Mesendoderm (in vitro differentiated cells): ENCODE measurements at regions not wholly inside any gene's neighbourhood (a gene's known extent, or its start where the extent isn't known, plus 50 kb on each side); places are given as distances from the start of the nearest gene placed in this dataset.
A peak's percentile ranks its signal among the peaks of the same experiment; 100 is the strongest.

Source experiments
- DNase-seq: peaks from one replicate; pipeline ENCODE4 v3.0.0; 2013
- H2AK5ac ChIP-seq: 2 replicates; pipeline ENCODE4 v1.6.1; 2013; ENCODE audit warnings: low read length, inconsistent platforms
- H2BK120ac ChIP-seq: 2 replicates; pipeline ENCODE4 v1.6.1; 2013; ENCODE audit warnings: low read depth, mild to moderate bottlenecking, low read length, moderate library complexity, mixed read lengths
- H2BK15ac ChIP-seq: replicated peaks from 2 replicates; pipeline ENCODE4 v1.6.1; 2013; ENCODE audit warnings: low read depth, mild to moderate bottlenecking, moderate library complexity
- H2BK5ac ChIP-seq: 2 replicates; pipeline ENCODE4 v1.6.1; 2013; ENCODE audit warnings: low read length, inconsistent platforms
- H3K18ac ChIP-seq: 2 replicates; pipeline ENCODE4 v1.6.1; 2013; ENCODE audit warnings: mild to moderate bottlenecking, low read length, mixed read lengths
- H3K23ac ChIP-seq: one replicate; pipeline ENCODE4 v1.6.1; 2013; ENCODE audit warnings: low read length
- H3K27ac ChIP-seq: 2 replicates; pipeline ENCODE4 v1.5.1; 2013; ENCODE audit warnings: low read depth, mild to moderate bottlenecking, inconsistent platforms, low read length, moderate library complexity
- H3K27me3 ChIP-seq: 2 replicates; pipeline ENCODE4 v1.6.1; 2013; ENCODE audit warnings: low read length, control low read depth, mild to moderate bottlenecking, inconsistent platforms; ENCODE audit not compliant: insufficient read depth, poor library complexity
- H3K36me3 ChIP-seq: 2 replicates; pipeline ENCODE4 v1.6.1; 2013; ENCODE audit warnings: low read length, inconsistent platforms; ENCODE audit not compliant: control insufficient read depth, insufficient read depth
- H3K4ac ChIP-seq: one replicate; pipeline ENCODE4 v1.6.1; 2013; ENCODE audit warnings: low read depth, mild to moderate bottlenecking, low read length, moderate library complexity
- H3K4me1 ChIP-seq: 2 replicates; pipeline ENCODE4 v1.6.1; 2013; ENCODE audit warnings: low read depth, low read length, inconsistent platforms; ENCODE audit not compliant: control insufficient read depth
- H3K4me2 ChIP-seq: 2 replicates; pipeline ENCODE4 v1.6.1; 2013; ENCODE audit warnings: low read length
- H3K4me3 ChIP-seq: 2 replicates; pipeline ENCODE4 v1.5.1; 2013; ENCODE audit warnings: mild to moderate bottlenecking, low read length
- H3K56ac ChIP-seq: one replicate; pipeline ENCODE4 v1.6.1; 2013; ENCODE audit warnings: low read length
- H3K79me1 ChIP-seq: 2 replicates; pipeline ENCODE4 v1.6.1; 2013; ENCODE audit warnings: low read length, inconsistent platforms
- H3K79me2 ChIP-seq: 2 replicates; pipeline ENCODE4 v1.6.1; 2013; ENCODE audit warnings: mild to moderate bottlenecking, low read length; ENCODE audit not compliant: control insufficient read depth, insufficient read depth
- H3K9ac ChIP-seq: 2 replicates; pipeline ENCODE4 v1.6.1; 2013; ENCODE audit warnings: low read length, inconsistent platforms
- H4K5ac ChIP-seq: one replicate; pipeline ENCODE4 v1.6.1; 2013; ENCODE audit warnings: low read length
- H4K8ac ChIP-seq: one replicate; pipeline ENCODE4 v1.6.1; 2013; ENCODE audit warnings: low read depth, mild to moderate bottlenecking, control low read depth, low read length, moderate library complexity
- WGBS: extraction: QIAGEN DNeasy Blood & Tissue Kit; methylation state at CpG from one replicate; pipeline ENCODE4 v1.1.7; 2013; ENCODE audit warnings: low lambda C conversion rate, missing lambda C conversion rate; ENCODE audit not compliant: insufficient coverage; ENCODE audit errors: extremely low coverage; 5-methylcytosine and 5-hydroxymethylcytosine counted together

- no peak overlapping the region for H4K8ac ChIP-seq
- H3K27me3 ChIP-seq, result no peaks in the 10 kb centered on the region
- no peak overlapping the region for H2BK15ac ChIP-seq
- H3K4me3 ChIP-seq, result no peak overlapping the region
- H3K18ac ChIP-seq, result no peak overlapping the region
- H4K5ac ChIP-seq, result no peak overlapping the region
- H3K4me1 ChIP-seq, result no peaks in the 10 kb centered on the region
- no peak overlapping the region for H2BK5ac ChIP-seq
- no peak overlapping the region for H3K9ac ChIP-seq
- H3K4me2 ChIP-seq, result no peak overlapping the region
- H2BK120ac ChIP-seq, result no peak overlapping the region
- no peaks in the 10 kb centered on the region for H3K79me1 ChIP-seq
- H2AK5ac ChIP-seq, result no peak overlapping the region
- no peak overlapping the region for H3K56ac ChIP-seq
- WGBS, result no CpG with 5 or more reads among the region's 3 CpGs
- no peak for DNase-seq
- H3K27ac ChIP-seq, result no peak overlapping the region
- no peak overlapping the region for H3K23ac ChIP-seq
- no peaks in the 10 kb centered on the region for H3K79me2 ChIP-seq
- no peak overlapping the region for H3K4ac ChIP-seq
- H3K36me3 ChIP-seq, result no peaks in the 10 kb centered on the region
Observed at GRCh38 chr9:28671000-28671399, 1097.7 kb upstream of the C9orf72 start.

- Histone ChIP-seq H4K5ac (no peak overlapping the region), H3K4me1 (no peaks in the 10 kb centered on the region), H3K36me3 (no peaks in the 10 kb centered on the region), H3K4me2 (no peak overlapping the region), H3K9ac (no peak overlapping the region), H3K4me3 (no peak overlapping the region), H3K4ac (no peak overlapping the region), H2BK120ac (no peak overlapping the region), H2BK5ac (no peak overlapping the region), H3K27ac (no peak overlapping the region), H3K23ac (no peak overlapping the region), H2AK5ac (no peak overlapping the region), H3K79me2 (no peaks in the 10 kb centered on the region), H4K8ac (no peak overlapping the region), H3K79me1 (no peaks in the 10 kb centered on the region), H2BK15ac (no peak overlapping the region), H3K18ac (no peak overlapping the region), H3K27me3 (no peaks in the 10 kb centered on the region), H3K56ac (no peak overlapping the region)
- no CpG with 5 or more reads among the region's 2 CpGs for WGBS
- DNase-seq, result peak; percentile 53
Observed at GRCh38 chr9:28678097-28678496, 1104.8 kb upstream of the C9orf72 start.

GRCh38 chr9:28688172-28688571 lies 1114.9 kb upstream of the C9orf72 start:
- Histone ChIP-seq H3K4ac (no peak overlapping the region), H3K4me3 (no peak overlapping the region), H2BK120ac (no peak overlapping the region), H3K36me3 (no peaks in the 10 kb centered on the region), H3K18ac (no peak overlapping the region), H2BK15ac (no peak overlapping the region), H4K8ac (no peak overlapping the region), H3K27ac (no peak overlapping the region), H3K27me3 (no peaks in the 10 kb centered on the region), H3K4me1 (no peaks in the 10 kb centered on the region), H3K23ac (no peak overlapping the region), H2AK5ac (no peak overlapping the region), H3K79me2 (no peaks in the 10 kb centered on the region), H3K9ac (no peak overlapping the region), H4K5ac (no peak overlapping the region), H2BK5ac (no peak overlapping the region), H3K4me2 (no peak overlapping the region), H3K56ac (no peak overlapping the region), H3K79me1 (no peaks in the 10 kb centered on the region)
- DNase-seq, result peak; percentile 80
- WGBS, result no CpG with 5 or more reads among the region's 1 CpG

GRCh38 chr9:28692012-28692411 lies 1118.7 kb upstream of the C9orf72 start:
- no peak overlapping the region for H4K5ac ChIP-seq
- no CpG with 5 or more reads among the region's 8 CpGs for WGBS
- H2BK5ac ChIP-seq, result no peak overlapping the region
- no peaks in the 10 kb centered on the region for H3K4me1 ChIP-seq
- H3K79me1 ChIP-seq, result no peaks in the 10 kb centered on the region
- H3K27ac ChIP-seq, result no peak overlapping the region
- no peak overlapping the region for H2BK15ac ChIP-seq
- H3K23ac ChIP-seq, result no peak overlapping the region
- no peaks in the 10 kb centered on the region for H3K27me3 ChIP-seq
- H3K4me3 ChIP-seq, result no peak overlapping the region
- H3K4me2 ChIP-seq, result no peak overlapping the region
- no peak overlapping the region for H2BK120ac ChIP-seq
- H3K4ac ChIP-seq, result no peak overlapping the region
- H2AK5ac ChIP-seq, result no peak overlapping the region
- no peak overlapping the region for H4K8ac ChIP-seq
- DNase-seq, result no peak
- H3K56ac ChIP-seq, result no peak overlapping the region
- H3K18ac ChIP-seq, result no peak overlapping the region
- H3K9ac ChIP-seq, result no peak overlapping the region
- H3K79me2 ChIP-seq, result no peaks in the 10 kb centered on the region
- no peaks in the 10 kb centered on the region for H3K36me3 ChIP-seq

- H3K36me3 ChIP-seq, result no peaks in the 10 kb centered on the region
- H3K18ac ChIP-seq, result no peak overlapping the region
- H2BK120ac ChIP-seq, result no peak overlapping the region
Observed at GRCh38 chr9:28696960-28697359, 1123.7 kb upstream of the C9orf72 start.

GRCh38 chr9:28699632-28700031 lies 1126.4 kb upstream of the C9orf72 start:
- Histone ChIP-seq H3K27ac (no peak overlapping the region), H2AK5ac (no peak overlapping the region), H2BK15ac (no peak overlapping the region), H3K9ac (no peak overlapping the region), H3K56ac (no peak overlapping the region), H4K8ac (no peak overlapping the region), H3K18ac (no peak overlapping the region), H3K79me2 (no peaks in the 10 kb centered on the region), H2BK120ac (no peak overlapping the region), H3K4ac (no peak overlapping the region), H4K5ac (no peak overlapping the region), H3K23ac (no peak overlapping the region), H3K27me3 (no peaks in the 10 kb centered on the region), H3K4me1 (no peaks in the 10 kb centered on the region), H3K4me2 (no peak overlapping the region), H3K79me1 (no peaks in the 10 kb centered on the region), H2BK5ac (no peak overlapping the region), H3K4me3 (no peak overlapping the region), H3K36me3 (no peaks in the 10 kb centered on the region)
- no CpG with 5 or more reads among the region's 6 CpGs for WGBS
- DNase-seq, result peak; percentile 11

More at GRCh38 chr9:28696960-28697359, 1123.7 kb upstream of the C9orf72 start:
- WGBS, result no CpG with 5 or more reads among the region's 2 CpGs
- H3K4ac ChIP-seq, result no peak overlapping the region
- no peak overlapping the region for H3K23ac ChIP-seq
- H3K27me3 ChIP-seq, result no peaks in the 10 kb centered on the region
- no peak overlapping the region for H3K4me2 ChIP-seq
- H3K56ac ChIP-seq, result no peak overlapping the region
- H2BK15ac ChIP-seq, result no peak overlapping the region
- H3K4me3 ChIP-seq, result no peak overlapping the region
- no peaks in the 10 kb centered on the region for H3K4me1 ChIP-seq
- no peak overlapping the region for H3K27ac ChIP-seq
- H2AK5ac ChIP-seq, result no peak overlapping the region
- no peak overlapping the region for H4K5ac ChIP-seq
- H3K9ac ChIP-seq, result no peak overlapping the region
- no peaks in the 10 kb centered on the region for H3K79me2 ChIP-seq
- no peaks in the 10 kb centered on the region for H3K79me1 ChIP-seq
- DNase-seq, result no peak
- H4K8ac ChIP-seq, result no peak overlapping the region
- no peak overlapping the region for H2BK5ac ChIP-seq
